OCI-LY1 (cell line): ENCODE measurements at regions not wholly inside any gene's neighbourhood (a gene's known extent, or its start where the extent isn't known, plus 50 kb on each side); places are given as distances from the start of the nearest gene placed in this dataset.

Experiments used
- H2AFZ ChIP-seq: fragments of 200-600 bp; sonication (generic), shearing (Covaris generic); 2 replicates; pipeline ENCODE4 v1.6.0; 2014; ENCODE audit warnings: antibody characterized with exemption, mild to moderate bottlenecking, low read length
- H3F3A ChIP-seq: fragments of 200-600 bp; sonication (generic), shearing (Covaris generic); 2 replicates; pipeline ENCODE4 v1.6.0; 2014; ENCODE audit warnings: mild to moderate bottlenecking, antibody characterized with exemption, low read length, moderate library complexity; ENCODE audit not compliant: insufficient read depth
- H3K27ac ChIP-seq: fragments of 200-600 bp; sonication (generic); 2 replicates; pipeline ENCODE4 v1.5.1; 2014; ENCODE audit warnings: low read length, mixed run types, mild to moderate bottlenecking, low read depth; ENCODE audit not compliant: poor library complexity, severe bottlenecking
- H3K27me3 ChIP-seq: fragments of 200-600 bp; sonication (generic); 2 replicates; pipeline ENCODE4 v1.6.0; 2014; ENCODE audit warnings: antibody characterized with exemption, mild to moderate bottlenecking, low read length, moderate library complexity; ENCODE audit not compliant: insufficient read depth
- H3K36me3 ChIP-seq: fragments of 200-600 bp; sonication (generic); 2 replicates; pipeline ENCODE4 v1.6.1; 2014; ENCODE audit warnings: mild to moderate bottlenecking, antibody characterized with exemption, low read length, moderate library complexity, mixed read lengths; ENCODE audit not compliant: insufficient read depth
- H3K4me1 ChIP-seq: fragments of 200-600 bp; sonication (generic); 2 replicates; pipeline ENCODE4 v1.5.1; 2014; ENCODE audit warnings: mild to moderate bottlenecking, low read length, moderate library complexity; ENCODE audit not compliant: insufficient read depth, severe bottlenecking
- H3K4me2 ChIP-seq: fragments of 200-600 bp; sonication (generic), shearing (Covaris generic); 2 replicates; pipeline ENCODE4 v1.6.1; 2014; ENCODE audit warnings: low read length
- H3K4me3 ChIP-seq: fragments of 200-600 bp; sonication (generic); 2 replicates; pipeline ENCODE4 v1.5.1; 2014; ENCODE audit warnings: low read length, low read depth, mild to moderate bottlenecking, mixed read lengths; ENCODE audit not compliant: poor library complexity, severe bottlenecking
- H3K79me2 ChIP-seq: fragments of 200-600 bp; shearing (Covaris generic); 2 replicates; pipeline ENCODE4 v1.6.1; 2016; ENCODE audit warnings: mixed run types, low read length, mixed read lengths; ENCODE audit not compliant: insufficient read depth
- H3K9ac ChIP-seq: fragments of 200-600 bp; sonication (generic), shearing (Covaris generic); 2 replicates; pipeline ENCODE4 v1.6.1; 2014; ENCODE audit warnings: mild to moderate bottlenecking, low read length, mixed read lengths
- H3K9me2 ChIP-seq: fragments of 200-600 bp; sonication (generic), shearing (Covaris generic); 2 replicates; pipeline ENCODE4 v1.6.1; 2014; ENCODE audit warnings: low read depth, mild to moderate bottlenecking, low read length, mixed read lengths
- H3K9me3 ChIP-seq: fragments of 200-600 bp; shearing (Covaris generic); 2 replicates; pipeline ENCODE4 v1.6.1; 2014; ENCODE audit warnings: low read length, mixed read lengths
- H4K20me1 ChIP-seq: fragments of 200-600 bp; sonication (generic), shearing (Covaris generic); 2 replicates; pipeline ENCODE4 v1.6.0; 2016; ENCODE audit warnings: mild to moderate bottlenecking, low read length; ENCODE audit not compliant: insufficient read depth
- CTCF ChIP-seq: fragments of 200-600 bp; sonication (generic), shearing (Covaris generic); IDR thresholded peaks from 2 replicates; pipeline ENCODE4 v1.5.1; 2017; ENCODE audit warnings: mild to moderate bottlenecking, antibody characterized with exemption, low read length, moderate library complexity, mixed read lengths
- EZH2 ChIP-seq: fragments of 200-600 bp; sonication (generic), shearing (Covaris generic); IDR thresholded peaks from 2 replicates; pipeline ENCODE4 v1.8.0; 2017; ENCODE audit warnings: borderline replicate concordance, mixed run types, mild to moderate bottlenecking, antibody characterized with exemption, low read length, moderate library complexity, mixed read lengths

DNA sequence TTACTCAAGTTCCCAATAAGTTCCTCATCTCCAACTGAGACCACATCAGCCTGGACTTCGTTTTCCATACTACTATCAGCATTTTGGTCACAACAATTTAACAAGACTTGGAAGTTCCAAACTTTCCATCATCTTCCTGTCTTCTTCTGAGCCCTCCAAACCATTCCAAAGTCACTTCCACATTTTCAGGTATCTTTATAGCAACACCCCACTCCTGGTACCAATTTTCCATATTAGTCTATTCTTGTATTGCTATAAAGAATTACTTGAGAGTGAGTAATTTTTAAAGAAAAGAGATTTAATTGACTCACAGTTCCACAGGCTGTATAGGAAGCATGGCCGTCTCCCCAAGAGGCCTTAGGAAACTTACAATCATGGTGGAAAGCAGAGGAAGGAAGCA lies 138.6 kb upstream of the GPRIN3 start:
- Histone ChIP-seq H3K36me3 (no peaks in the 10 kb centered on the region), H3K9ac (no peak overlapping the region), H3K9me2 (no peaks in the 10 kb centered on the region), H3K9me3 (peaks cover 6% of the 10 kb centered on the region; the same call in 1 of the 2 replicates), H3K79me2 (no peaks in the 10 kb centered on the region), H3F3A (no peaks in the 10 kb centered on the region), H3K4me1 (no peaks in the 10 kb centered on the region), H3K27ac (no peak overlapping the region), H3K4me3 (no peak overlapping the region), H3K27me3 (no peaks in the 10 kb centered on the region), H2AFZ (no peak overlapping the region), H4K20me1 (no peaks in the 10 kb centered on the region), H3K4me2 (no peak overlapping the region)
- TF ChIP-seq CTCF (no peak), EZH2 (no peak)

DNA sequence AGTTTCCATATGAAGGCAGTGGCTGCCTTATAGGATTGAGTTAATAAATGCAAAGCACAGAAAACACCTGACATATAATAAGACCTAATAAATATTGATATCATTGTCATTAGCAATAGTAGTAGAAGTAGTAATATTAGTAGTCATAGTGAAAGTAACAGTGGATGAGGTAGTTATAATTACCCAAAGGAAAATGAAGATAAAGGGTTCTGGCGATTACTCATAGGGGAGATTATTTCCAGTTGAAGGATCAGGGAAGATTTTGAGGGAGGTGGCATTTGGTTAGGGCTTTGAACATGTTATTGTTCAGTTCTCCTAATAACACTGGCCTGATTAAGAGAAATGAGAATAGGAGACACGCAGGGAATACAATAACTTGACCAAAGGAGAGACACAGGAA lies 131.9 kb upstream of the GPRIN3 start:
- Histone ChIP-seq H3K4me1 (peaks cover 5% of the 10 kb centered on the region), H3K27ac (no peak overlapping the region), H3K79me2 (no peaks in the 10 kb centered on the region), H3K4me3 (no peak overlapping the region), H2AFZ (no peak overlapping the region), H3K9me3 (no peaks in the 10 kb centered on the region), H3F3A (no peaks in the 10 kb centered on the region), H3K4me2 (no peak overlapping the region), H4K20me1 (no peaks in the 10 kb centered on the region), H3K9ac (no peak overlapping the region), H3K27me3 (no peaks in the 10 kb centered on the region), H3K36me3 (no peaks in the 10 kb centered on the region), H3K9me2 (no peaks in the 10 kb centered on the region)
- TF ChIP-seq EZH2: no peak
- TF ChIP-seq CTCF: no peak

- H3K9ac ChIP-seq: no peak overlapping the region
- H3K36me3 ChIP-seq: no peaks in the 10 kb centered on the region
- no peaks in the 10 kb centered on the region for H3F3A ChIP-seq
- H3K4me1 ChIP-seq: peaks cover 5% of the 10 kb centered on the region
- H2AFZ ChIP-seq: no peak overlapping the region
- peak overlapping the region; percentile 43; the same call in 1 of the 2 replicates for H3K4me2 ChIP-seq
- H3K27ac ChIP-seq: no peak overlapping the region
- H3K9me3 ChIP-seq: no peaks in the 10 kb centered on the region
- H3K27me3 ChIP-seq: no peaks in the 10 kb centered on the region
- H4K20me1 ChIP-seq: no peaks in the 10 kb centered on the region
- peak overlapping the region; percentile 35 for H3K4me3 ChIP-seq
- H3K79me2 ChIP-seq: no peaks in the 10 kb centered on the region
- peak; percentile 61 for TF ChIP-seq CTCF
- no peak for TF ChIP-seq EZH2
- H3K9me2 ChIP-seq: no peaks in the 10 kb centered on the region
Measured at GRCh38 chr4:89438102-89438831, 130.7 kb upstream of the GPRIN3 start.
